Fibroblast of skin of left biceps (primary cell): ENCODE measurements at regions not wholly inside any gene's neighbourhood (a gene's known extent, or its start where the extent isn't known, plus 50 kb on each side); places are given as distances from the start of the nearest gene placed in this dataset.
"Not testable (repeated sequence)": the region's sequence is repeated elsewhere in the genome, so short reads cannot be mapped to it uniquely, and the experiment has no call there.

Source experiments
- DNase-seq, 2 experiments: peaks; one replicate each; pipeline ENCODE4 v3.0.0-alpha.2; 2013; ENCODE audit warnings: low read depth in 2 of 2

- no peak for DNase-seq
Measured at GRCh38 chr2:120531863-120532600, 186.1 kb downstream of the INHBB start.

- DNase-seq = no peak
Measured at GRCh38 chr2:120533625-120534024, 187.7 kb downstream of the INHBB start.

- no peak for DNase-seq
Measured at GRCh38 chr2:120534457-120534856, 188.5 kb downstream of the INHBB start.

GRCh38 chr2:120535081-120535480 is 189.1 kb downstream of the INHBB start:
- no peak for DNase-seq

GRCh38 chr2:120536141-120536540 is 190.2 kb downstream of the INHBB start:
- no peak for DNase-seq

GRCh38 chr2:120538691-120539423 is 192.9 kb downstream of the INHBB start:
- DNase-seq = no peak

- no peak for DNase-seq
Measured at GRCh38 chr2:120539424-120539936, 193.5 kb downstream of the INHBB start.

- DNase-seq = peak; percentile 87 to 90
Measured at GRCh38 chr2:120539937-120540718, 194.2 kb downstream of the INHBB start.

- DNase-seq = no peak
Measured at GRCh38 chr2:120540719-120541552, 194.7 kb upstream of the GLI2 start.

- no peak for DNase-seq
Measured at GRCh38 chr2:120541553-120541932, 194.1 kb upstream of the GLI2 start.

GRCh38 chr2:120541972-120542670 is 193.5 kb upstream of the GLI2 start:
- DNase-seq = no peak

GRCh38 chr2:120542911-120543527 is 192.6 kb upstream of the GLI2 start:
- no peak for DNase-seq

GRCh38 chr2:120543899-120544298 is 191.8 kb upstream of the GLI2 start:
- no peak for DNase-seq

- DNase-seq = no peak
Measured at GRCh38 chr2:120544522-120544921, 191.1 kb upstream of the GLI2 start.

GRCh38 chr2:120545007-120545406 is 190.7 kb upstream of the GLI2 start:
- not testable (repeated sequence) for DNase-seq

- no peak for DNase-seq
Measured at GRCh38 chr2:120545521-120546047, 190.1 kb upstream of the GLI2 start.

GRCh38 chr2:120546048-120546864 is 189.4 kb upstream of the GLI2 start:
- peak; percentile 94 to 95 for DNase-seq

- no peak for DNase-seq
Measured at GRCh38 chr2:120546865-120547390, 188.7 kb upstream of the GLI2 start.

- DNase-seq = no peak
Measured at GRCh38 chr2:120547662-120548061, 188.0 kb upstream of the GLI2 start.
